LNCaP clone FGC (cell line): ENCODE measurements at regions not wholly inside any gene's neighbourhood (a gene's known extent, or its start where the extent isn't known, plus 50 kb on each side); places are given as distances from the start of the nearest gene placed in this dataset.

Source experiments
- DNase-seq: peaks from one replicate; pipeline ENCODE4 v3.0.0-alpha.2; 2011; ENCODE audit warnings: low read depth
- H3K4me3 ChIP-seq: 2 replicates; pipeline ENCODE4 v1.5.1; 2011; ENCODE audit warnings: mild to moderate bottlenecking, low read depth, low read length, control low read depth
- CTCF ChIP-seq: IDR thresholded peaks from 2 replicates; pipeline ENCODE4 v1.5.1; 2012; ENCODE audit warnings: mild to moderate bottlenecking; ENCODE audit not compliant: control insufficient read depth, insufficient read depth; ENCODE audit errors: extremely low read depth

GRCh38 chr1:81114191-81114590 is 686.5 kb upstream of the ADGRL2 start:
- no peak overlapping the region for H3K4me3 ChIP-seq
- TF ChIP-seq CTCF = no peak
- no peak for DNase-seq

DNA sequence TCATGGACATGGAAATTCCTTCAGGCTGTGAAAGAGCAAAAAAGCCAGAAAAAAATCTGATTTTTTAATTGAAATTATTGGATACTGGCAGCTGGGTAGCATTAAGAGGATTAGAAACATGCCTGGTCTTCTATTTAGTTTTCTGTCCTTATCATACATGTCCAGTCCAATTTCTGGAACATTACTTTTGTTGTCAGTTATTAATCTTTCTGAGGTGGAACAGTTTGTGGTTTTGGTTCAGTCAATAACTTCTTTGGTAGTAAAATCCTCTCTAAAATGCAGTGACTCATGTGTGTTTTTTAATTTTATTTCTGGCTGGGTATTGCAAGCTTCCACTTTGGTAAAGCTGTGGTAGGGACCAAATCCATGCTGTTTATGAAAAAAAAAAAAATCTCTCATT is 687.0 kb upstream of the ADGRL2 start:
- no peak for TF ChIP-seq CTCF
- H3K4me3 ChIP-seq = no peak overlapping the region
- no peak for DNase-seq

DNA sequence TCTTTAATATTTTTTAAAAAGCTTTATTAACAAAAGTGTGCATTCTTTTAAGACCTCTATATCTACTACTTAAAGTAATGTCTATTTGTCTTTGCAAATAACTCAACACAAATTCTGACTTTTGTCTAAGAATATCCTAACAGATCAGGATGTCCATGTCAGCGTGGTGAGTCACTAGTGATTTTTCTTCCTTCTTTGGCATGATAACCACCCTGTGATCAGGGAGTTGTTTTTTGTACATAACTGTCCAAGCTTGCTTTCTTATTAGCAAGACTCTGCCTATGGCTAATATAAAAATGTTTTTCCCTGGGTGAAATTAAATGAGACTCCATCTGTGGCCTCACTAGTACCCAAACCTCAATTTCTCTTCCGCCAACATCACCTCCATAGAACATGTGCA is 688.9 kb upstream of the ADGRL2 start:
- no peak overlapping the region for H3K4me3 ChIP-seq
- TF ChIP-seq CTCF = no peak
- DNase-seq = no peak

DNA sequence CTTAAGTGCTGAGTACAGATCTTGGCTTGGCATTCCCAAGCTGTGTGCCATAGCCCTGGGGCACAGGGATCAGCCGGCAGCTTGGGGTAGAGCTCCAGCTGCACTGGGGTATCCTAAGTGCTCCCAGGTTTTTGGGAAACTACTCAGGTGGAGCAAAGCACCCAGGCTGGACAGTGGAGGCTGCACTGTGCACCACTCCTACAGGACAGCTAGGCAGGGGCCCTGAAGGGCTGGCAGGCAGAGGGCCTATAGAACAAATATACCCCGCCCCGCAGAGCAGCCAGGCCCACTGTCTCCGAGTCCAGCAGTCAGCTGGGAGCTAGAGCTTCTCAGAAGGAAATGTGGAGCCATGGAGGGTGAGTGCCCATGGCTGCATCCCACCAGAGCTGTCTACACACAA is 691.7 kb upstream of the ADGRL2 start:
- no peak overlapping the region for H3K4me3 ChIP-seq
- DNase-seq = no peak
- TF ChIP-seq CTCF = no peak

DNA sequence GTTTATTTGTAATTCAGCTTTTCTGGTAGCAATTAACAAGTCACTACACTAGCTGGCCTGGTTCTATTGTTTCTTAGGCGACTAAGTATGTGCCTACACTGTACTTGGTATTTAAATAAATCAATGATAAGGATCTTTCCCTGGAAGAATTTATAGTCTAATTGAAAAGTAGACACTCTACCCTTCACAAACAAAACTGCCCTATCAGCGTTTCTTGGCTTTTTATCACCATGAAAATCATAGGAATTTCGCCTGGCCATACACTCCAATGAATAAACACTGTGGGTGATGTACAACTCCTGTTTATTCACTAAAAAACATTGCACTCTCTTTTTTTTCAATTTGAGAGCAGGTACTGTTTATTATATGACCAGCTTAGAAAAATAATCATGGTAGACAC is 702.9 kb upstream of the ADGRL2 start:
- DNase-seq = peak; percentile 39
- H3K4me3 ChIP-seq = no peak overlapping the region
- no peak for TF ChIP-seq CTCF

DNA sequence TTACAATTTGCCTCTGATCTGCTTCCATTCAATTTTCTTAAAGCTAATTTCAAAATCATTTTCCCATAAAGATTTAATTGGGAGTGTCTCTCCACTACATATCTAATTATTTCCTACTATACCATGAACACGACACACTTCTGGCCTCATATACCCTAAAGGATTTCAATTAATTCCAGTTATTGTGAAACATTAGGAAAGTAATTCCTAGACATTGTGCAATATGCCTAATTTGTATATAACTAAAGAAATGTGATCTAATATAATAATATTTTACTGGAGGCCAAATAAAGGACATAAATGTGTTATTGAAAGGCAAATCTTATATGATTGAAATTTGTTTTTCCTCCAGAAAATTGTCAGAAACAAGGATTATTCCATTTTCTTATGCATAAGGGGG is 727.2 kb upstream of the ADGRL2 start:
- H3K4me3 ChIP-seq = no peak overlapping the region
- TF ChIP-seq CTCF = no peak
- DNase-seq = no peak

DNA sequence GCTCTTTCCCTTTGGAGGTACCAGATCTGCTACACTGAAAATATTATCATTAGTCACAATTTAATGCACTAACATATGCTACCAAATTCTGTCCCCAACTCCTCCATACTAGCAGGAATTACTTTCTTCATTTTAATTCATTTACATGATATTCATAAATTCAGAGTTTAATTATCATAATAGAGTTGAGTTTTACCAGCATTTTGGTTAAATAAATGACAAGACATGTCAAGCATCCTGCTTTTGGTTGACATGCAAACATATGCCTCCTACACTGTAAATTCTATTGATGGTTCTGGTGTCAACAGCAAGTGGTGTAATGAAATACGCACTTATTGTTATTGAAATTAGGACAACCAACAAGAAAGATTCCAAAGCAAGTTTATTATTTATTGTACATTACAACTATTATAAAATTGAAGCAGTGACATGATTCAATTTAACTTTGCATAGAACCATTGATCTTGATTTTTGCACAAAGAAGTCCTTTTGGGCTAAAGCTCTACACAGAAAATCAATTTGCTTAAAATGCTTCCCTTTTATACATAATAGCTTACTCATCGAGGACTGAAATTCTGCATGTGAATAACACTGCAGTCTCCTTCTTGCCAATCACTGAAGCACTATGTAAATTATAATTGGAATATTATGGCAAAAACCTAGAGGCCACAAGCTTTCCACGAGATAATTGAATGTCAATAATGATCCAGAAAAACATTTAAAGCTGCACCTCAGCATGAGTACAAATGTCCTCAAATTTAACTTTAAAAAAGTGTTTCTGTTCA is 728.6 kb upstream of the ADGRL2 start:
- no peak for TF ChIP-seq CTCF
- H3K4me3 ChIP-seq = no peak overlapping the region
- DNase-seq = no peak
